Type B pancreatic cell (in vitro differentiated cells): ENCODE measurements at regions not wholly inside any gene's neighbourhood (a gene's known extent, or its start where the extent isn't known, plus 50 kb on each side); places are given as distances from the start of the nearest gene placed in this dataset.

Experiments
- DNase-seq: peaks from one replicate; pipeline ENCODE4 v3.0.0; 2021; ENCODE audit warnings: mixed read lengths; ENCODE audit not compliant: unreplicated experiment; ENCODE audit errors: extremely low spot score
- H3K27ac Mint-ChIP-seq: 2 replicates; pipeline ENCODE4 v1.8.0; 2021; ENCODE audit warnings: mild to moderate bottlenecking, mixed read lengths
- H3K27me3 Mint-ChIP-seq: 2 replicates; pipeline ENCODE4 v1.8.0; 2021; ENCODE audit warnings: mixed read lengths
- H3K36me3 Mint-ChIP-seq: 2 replicates; pipeline ENCODE4 v1.8.0; 2021; ENCODE audit warnings: mixed read lengths
- H3K4me1 Mint-ChIP-seq: one replicate; pipeline ENCODE4 v1.8.0; 2021; ENCODE audit warnings: mixed read lengths; ENCODE audit not compliant: unreplicated experiment
- H3K4me3 Mint-ChIP-seq: 2 replicates; pipeline ENCODE4 v1.8.0; 2021; ENCODE audit warnings: mild to moderate bottlenecking, mixed read lengths
- H3K9me3 Mint-ChIP-seq: 2 replicates; pipeline ENCODE4 v1.8.0; 2021; ENCODE audit warnings: mixed read lengths
- CTCF ChIP-seq: fragments of 200-600 bp; sonication (generic); conservative IDR thresholded peaks from 2 replicates; pipeline ENCODE4 v1.5.0; 2021; ENCODE audit warnings: antibody characterized with exemption, mild to moderate bottlenecking

GRCh38 chr13:22469452-22469851 is 711.3 kb upstream of the SGCG start:
- no peaks in the 10 kb centered on the region for H3K9me3 Mint-ChIP-seq
- peaks cover 4% of the 10 kb centered on the region for H3K27me3 Mint-ChIP-seq
- no peaks in the 10 kb centered on the region for H3K36me3 Mint-ChIP-seq
- H3K27ac Mint-ChIP-seq = no peak overlapping the region
- no peak overlapping the region for H3K4me3 Mint-ChIP-seq
- H3K4me1 Mint-ChIP-seq = no peaks in the 10 kb centered on the region
- TF ChIP-seq CTCF = no peak
- no peak for DNase-seq

GRCh38 chr13:22470075-22470474 is 710.7 kb upstream of the SGCG start:
- Mint-ChIP-seq H3K4me1 (no peaks in the 10 kb centered on the region), H3K27me3 (peaks cover 4% of the 10 kb centered on the region), H3K27ac (no peak overlapping the region), H3K36me3 (no peaks in the 10 kb centered on the region), H3K4me3 (no peak overlapping the region), H3K9me3 (no peaks in the 10 kb centered on the region)
- DNase-seq = no peak
- no peak for TF ChIP-seq CTCF

GRCh38 chr13:22482496-22483000 is 698.2 kb upstream of the SGCG start:
- TF ChIP-seq CTCF = no peak
- H3K27me3 Mint-ChIP-seq = no peaks in the 10 kb centered on the region
- H3K27ac Mint-ChIP-seq = no peak overlapping the region
- DNase-seq = no peak
- H3K36me3 Mint-ChIP-seq = no peaks in the 10 kb centered on the region
- no peaks in the 10 kb centered on the region for H3K4me1 Mint-ChIP-seq
- H3K9me3 Mint-ChIP-seq = no peaks in the 10 kb centered on the region
- H3K4me3 Mint-ChIP-seq = no peak overlapping the region

GRCh38 chr13:22483276-22483675 is 697.5 kb upstream of the SGCG start:
- DNase-seq = no peak
- Mint-ChIP-seq H3K27ac (no peak overlapping the region), H3K4me1 (no peaks in the 10 kb centered on the region), H3K4me3 (no peak overlapping the region), H3K27me3 (no peaks in the 10 kb centered on the region), H3K9me3 (no peaks in the 10 kb centered on the region), H3K36me3 (no peaks in the 10 kb centered on the region)
- no peak for TF ChIP-seq CTCF

GRCh38 chr13:22486490-22486889 is 694.3 kb upstream of the SGCG start:
- Mint-ChIP-seq H3K4me3 (no peak overlapping the region), H3K27ac (no peak overlapping the region), H3K9me3 (no peaks in the 10 kb centered on the region)

More at GRCh38 chr13:22486490-22486889, 694.3 kb upstream of the SGCG start:
- no peaks in the 10 kb centered on the region for H3K4me1 Mint-ChIP-seq
- TF ChIP-seq CTCF = no peak
- no peak for DNase-seq
- H3K27me3 Mint-ChIP-seq = no peaks in the 10 kb centered on the region
- no peaks in the 10 kb centered on the region for H3K36me3 Mint-ChIP-seq
